Lower leg skin (tissue), 4 donors: ENCODE measurements at regions not wholly inside any gene's neighbourhood (a gene's known extent, or its start where the extent isn't known, plus 50 kb on each side); places are given as distances from the start of the nearest gene placed in this dataset.
"Not testable (repeated sequence)": the region's sequence is repeated elsewhere in the genome, so short reads cannot be mapped to it uniquely, and the experiment has no call there.

Source experiments
- DNase-seq, 2 donors: peaks; one replicate each; pipeline ENCODE4 v3.0.0-alpha.2; 2019; ENCODE audit warnings: low spot score in 2 of 2
- H3K4me3 ChIP-seq: fragments of 200-600 bp; sonication (generic); 2 replicates; pipeline ENCODE4 v1.5.1; 2017; ENCODE audit warnings: mild to moderate bottlenecking, low read depth; ENCODE audit not compliant: poor library complexity, severe bottlenecking
- CTCF ChIP-seq, 3 donors: fragments of 450-650 bp; IDR thresholded peaks; one replicate each; pipeline ENCODE4 v1.5.1; 2016; ENCODE audit warnings: antibody characterized with exemption in 3 of 3, mild to moderate bottlenecking in 3 of 3, moderate library complexity in 2 of 3
- POLR2A ChIP-seq, 2 donors: fragments of 450-650 bp; IDR thresholded peaks; one replicate each; pipeline ENCODE4 v1.6.1; 2016 to 2017; ENCODE audit warnings: antibody characterized with exemption in 2 of 2, mild to moderate bottlenecking in 1 of 2, moderate library complexity in 1 of 2
- WGBS, 2 donors: methylation state at CpG; one replicate each; pipeline ENCODE4 v1.1.5; 2018; 5-methylcytosine and 5-hydroxymethylcytosine counted together
- intact Hi-C: fragments of 100-400 bp; cut with DNase I; formaldehyde crosslinking; loops from one replicate; pipeline ENCODE4 v1.15.0; 2023; ENCODE audit warnings: low total_unique reads

GRCh38 chr13:55652657-55653056 is 1488.1 kb upstream of the PRR20A start:
- no peak overlapping the region for H3K4me3 ChIP-seq
- TF ChIP-seq POLR2A (IDR thresholded peaks at IDR 0.05), result no peak
- TF ChIP-seq CTCF (IDR thresholded peaks at IDR 0.05), result no peak
- intact Hi-C loops, result no loop called here
- no peak for DNase-seq
- WGBS, 2 donors, result 88 to 91% methylated on average over 5 of the region's 5 CpGs

GRCh38 chr13:55653497-55653896 is 1487.2 kb upstream of the PRR20A start:
- WGBS, 2 donors, result 43 to 44% methylated on average over 3 of the region's 3 CpGs
- DNase-seq, result no peak
- intact Hi-C loops, result no loop called here
- TF ChIP-seq POLR2A (IDR thresholded peaks at IDR 0.05) (no peak), CTCF (IDR thresholded peaks at IDR 0.05) (no peak)
- H3K4me3 ChIP-seq, result no peak overlapping the region

- intact Hi-C loops, result no loop called here
- DNase-seq, result no peak
- no peak for TF ChIP-seq POLR2A (IDR thresholded peaks at IDR 0.05)
- H3K4me3 ChIP-seq, result no peak overlapping the region
These were observed 1486.5 kb upstream of the PRR20A start for GRCh38 chr13:55654243-55654642.

GRCh38 chr13:55660264-55660663 is 1480.5 kb upstream of the PRR20A start:
- WGBS, 2 donors, result 53 to 78% methylated on average over 5 of the region's 5 CpGs
- DNase-seq, intact Hi-C loops, H3K4me3 ChIP-seq: not testable (repeated sequence)

GRCh38 chr13:55660851-55661250 is 1479.9 kb upstream of the PRR20A start:
- no peak overlapping the region for H3K4me3 ChIP-seq
- intact Hi-C loops, result no loop called here
- TF ChIP-seq CTCF (IDR thresholded peaks at IDR 0.05), result no peak
- TF ChIP-seq POLR2A (IDR thresholded peaks at IDR 0.05), result no peak
- no peak for DNase-seq
- WGBS, 2 donors, result 6 to 10% methylated on average over 1 of the region's 1 CpG

GRCh38 chr13:55661505-55661904 is 1479.2 kb upstream of the PRR20A start:
- no peak for DNase-seq
- intact Hi-C loops, result no loop called here
- no peak for TF ChIP-seq POLR2A (IDR thresholded peaks at IDR 0.05)
- no peak for TF ChIP-seq CTCF (IDR thresholded peaks at IDR 0.05)
- WGBS, 2 donors, result 81 to 89% methylated on average over 5 of the region's 5 CpGs
- no peak overlapping the region for H3K4me3 ChIP-seq

GRCh38 chr13:55664178-55664577 is 1476.5 kb upstream of the PRR20A start:
- H3K4me3 ChIP-seq, result no peak overlapping the region
- intact Hi-C loops, result no loop called here
- TF ChIP-seq CTCF (IDR thresholded peaks at IDR 0.05), result no peak
- TF ChIP-seq POLR2A (IDR thresholded peaks at IDR 0.05), result no peak
- DNase-seq, result no peak
- WGBS, 2 donors, result 38 to 55% methylated on average over 3 of the region's 3 CpGs
